K562 (cell line): ENCODE measurements at regions not wholly inside any gene's neighbourhood (a gene's known extent, or its start where the extent isn't known, plus 50 kb on each side); places are given as distances from the start of the nearest gene placed in this dataset.

Source experiments
- ATAC-seq: fragments of 200-7000 bp; cut with Tn5 transposase; 3 replicates; pipeline ENCODE4 v1.9.1; 2020; ENCODE audit warnings: moderate library complexity
- BruUV-seq: library from RNA; stranded (reverse); fragments of 400-500 nt; replicated peaks from 2 replicates; lab custom pipeline; 2021; lab: Mats Ljungman, UMichigan
- CTCF ChIA-PET: fragments of 300-600 bp; formaldehyde crosslinking; extraction: SDS; loops from one replicate; lab custom pipeline; 2021; ENCODE audit warnings: low intra/inter-chr PET ratio; lab: Yijun Ruan, JAX
- POLR2A ChIA-PET: fragments of 300-600, 350-650 bp; sonication (Branson Sonifier 250); formaldehyde crosslinking; extraction: SDS; loops from one replicate; lab custom pipeline; 2021; ENCODE audit warnings: antibody characterized with exemption, inconsistent platforms; lab: Yijun Ruan, JAX
- DNase-seq, 4 experiments: peaks; one replicate each; pipeline versions ENCODE4 v3.0.0 to v3.0.0-alpha.2; 2011 to 2018; ENCODE audit warnings: low spot score in 3 of 4, mixed read lengths in 3 of 4; ENCODE audit errors: extremely low read depth in 1 of 4
- FAIRE-seq: peaks from 2 replicates; lab custom pipeline; 2011; peaks lifted over from hg19 to GRCh38; lab: Jason Lieb, UNC
- H2AFZ ChIP-seq: 2 replicates; pipeline ENCODE4 v1.6.0; 2011; ENCODE audit warnings: low read depth, low read length, control low read depth, inconsistent platforms
- H3K27ac ChIP-seq: fragments of 200-600 bp; 3 replicates; pipeline ENCODE4 v1.8.0; 2011; ENCODE audit warnings: low read depth, mild to moderate bottlenecking, control low read depth, inconsistent platforms, low read length, moderate library complexity, mixed read lengths; ENCODE audit errors: extremely low read depth
- H3K27me3 ChIP-seq, 2 experiments: fragments of 300-600 bp in 1 of 2; 2 replicates in 1 of 2; 3 replicates in 1 of 2; pipeline versions ENCODE4 v1.6.0 to v1.8.0; 2011; ENCODE audit warnings: inconsistent platforms in 2 of 2, low read length in 2 of 2, mild to moderate bottlenecking in 1 of 2, mixed read lengths in 1 of 2, moderate library complexity in 1 of 2; ENCODE audit not compliant: control insufficient read depth in 2 of 2, insufficient read depth in 2 of 2
- H3K36me3 ChIP-seq: fragments of 300-600 bp; 3 replicates; pipeline ENCODE4 v1.8.0; 2011; ENCODE audit warnings: mild to moderate bottlenecking, low read length, inconsistent platforms; ENCODE audit not compliant: control insufficient read depth, insufficient read depth
- H3K4me1 ChIP-seq, 2 experiments: fragments of 200-600 bp in 1 of 2; replicated peaks in 1 of 2; 2 replicates in 1 of 2; 3 replicates in 1 of 2; pipeline versions ENCODE4 v1.5.1 to v1.8.0; 2011; ENCODE audit warnings: inconsistent platforms in 2 of 2, low read length in 2 of 2, mild to moderate bottlenecking in 1 of 2, mixed read lengths in 1 of 2, moderate library complexity in 1 of 2; ENCODE audit not compliant: control insufficient read depth in 2 of 2, insufficient read depth in 2 of 2
- H3K4me2 ChIP-seq: 2 replicates; pipeline ENCODE4 v1.6.1; 2011; ENCODE audit warnings: low read length, control low read depth, inconsistent platforms, mixed read lengths; ENCODE audit not compliant: insufficient read depth
- H3K4me3 ChIP-seq: fragments of 200-600 bp; sonication (generic), shearing (Covaris generic); 2 replicates; pipeline ENCODE4 v1.5.1; 2016; ENCODE audit warnings: control low read depth, inconsistent platforms
- H3K79me2 ChIP-seq: fragments of 200-600 bp; 3 replicates; pipeline ENCODE4 v1.8.0; 2011; ENCODE audit warnings: low read length, inconsistent platforms; ENCODE audit not compliant: control insufficient read depth, insufficient read depth
- H3K9ac ChIP-seq, 2 experiments: 2 replicates each; pipeline versions ENCODE4 v1.6.0 to v1.6.1; 2011; ENCODE audit warnings: low read depth in 2 of 2, low read length in 2 of 2, control low read depth in 1 of 2, inconsistent platforms in 1 of 2, mild to moderate bottlenecking in 1 of 2, mixed read lengths in 1 of 2; ENCODE audit not compliant: insufficient read depth in 1 of 2
- H3K9me1 ChIP-seq: one replicate; pipeline ENCODE4 v1.6.0; 2011; ENCODE audit warnings: inconsistent platforms, mild to moderate bottlenecking, low read length, moderate library complexity; ENCODE audit not compliant: control insufficient read depth, insufficient read depth
- H3K9me3 ChIP-seq: replicated peaks from 2 replicates; pipeline ENCODE4 v1.5.1; 2011; ENCODE audit warnings: low read depth, low read length, inconsistent platforms; ENCODE audit not compliant: control insufficient read depth, insufficient read depth
- H4K20me1 ChIP-seq: replicated peaks from 2 replicates; pipeline ENCODE4 v1.6.1; 2011; ENCODE audit warnings: low read length, inconsistent platforms, mixed read lengths; ENCODE audit not compliant: control insufficient read depth, insufficient read depth
- E2F4 ChIP-seq: sonication (generic); formaldehyde crosslinking; IDR thresholded peaks from 2 replicates; pipeline ENCODE4 v1.8.0; 2022; ENCODE audit warnings: mild to moderate bottlenecking, low read depth, missing genetic modification reagents
- NR2C1 ChIP-seq, 2 experiments: fragments of 450-650 bp; IDR thresholded peaks; 2 replicates each; pipeline ENCODE4 v1.6.1; 2017; ENCODE audit warnings: mild to moderate bottlenecking in 2 of 2, antibody characterized with exemption in 1 of 2, inconsistent platforms in 1 of 2, missing compliant biosample characterization in 1 of 2, missing genetic modification characterization in 1 of 2
- NR4A1 ChIP-seq, 2 experiments: fragments of 250-450 bp in 1 of 2; fragments of 450-650 bp in 1 of 2; sonication (Bioruptor Pico) in 1 of 2; IDR thresholded peaks; 2 replicates each; pipeline versions ENCODE4 v1.4.0 to v1.6.1; 2016 to 2020; ENCODE audit warnings: mild to moderate bottlenecking in 2 of 2, missing compliant biosample characterization in 1 of 2, missing genetic modification characterization in 1 of 2, moderate library complexity in 1 of 2
- WGBS: fragments of 100-300 bp; shearing (Covaris generic); methylation state at CpG from one replicate; pipeline ENCODE4 v1.1.6; 2016; ENCODE audit warnings: low coverage, mixed read lengths; ENCODE audit not compliant: insufficient coverage; ENCODE audit errors: missing lambda C conversion rate; 5-methylcytosine and 5-hydroxymethylcytosine counted together
- in situ Hi-C: fragments of 300-500 bp; cut with MboI; formaldehyde crosslinking; loops from 4 replicates; pipeline ENCODE4 v1.15.0; 2018; ENCODE audit warnings: inconsistent platforms, mixed read lengths
- intact Hi-C: fragments of 100-400 bp; cut with micrococcal nuclease; formaldehyde crosslinking; loops from 2 replicates; pipeline ENCODE4 v1.14.2; 2022

- POLR2A ChIA-PET: no interaction called here
- H4K20me1 ChIP-seq: no peaks in the 10 kb centered on the region
- no peak for DNase-seq
- 0% methylated on average over 3 of the region's 3 CpGs for WGBS
- no TSS peak for BruUV-seq
- H3K27me3 ChIP-seq: no peaks in the 10 kb centered on the region
- H3K4me1 ChIP-seq: no peaks in the 10 kb centered on the region
- H3K36me3 ChIP-seq: no peaks in the 10 kb centered on the region
- TF ChIP-seq E2F4 (CRISPR knock-in tag) (no peak), NR4A1 (CRISPR knock-in tag; IDR thresholded peaks at IDR 0.05) (no peak), NR4A1 (tag; IDR thresholded peaks at IDR 0.05) (no peak)
- TF ChIP-seq, all 486 proteins: peak for 0
- Histone ChIP-seq H3K9me1 (no peaks in the 10 kb centered on the region), H3K9me3 (no peaks in the 10 kb centered on the region), H3K27ac (no peak overlapping the region), H2AFZ (no peak overlapping the region), H3K9ac (no peak overlapping the region), H3K4me2 (no peak overlapping the region), H3K4me3 (no peak overlapping the region), H3K79me2 (no peaks in the 10 kb centered on the region)
- CTCF ChIA-PET: no interaction called here
- intact Hi-C loops (loop anchor here (10.0 kb wide), 1 partner anchor 167 kb away; the partner anchor contains the start of gene BCL6), in situ Hi-C loops (no loop called here)
- FAIRE-seq (no peak), ATAC-seq (no peak)
Measured at GRCh38 chr3:187912007-187912406, 166.7 kb upstream of the BCL6 start.

DNA sequence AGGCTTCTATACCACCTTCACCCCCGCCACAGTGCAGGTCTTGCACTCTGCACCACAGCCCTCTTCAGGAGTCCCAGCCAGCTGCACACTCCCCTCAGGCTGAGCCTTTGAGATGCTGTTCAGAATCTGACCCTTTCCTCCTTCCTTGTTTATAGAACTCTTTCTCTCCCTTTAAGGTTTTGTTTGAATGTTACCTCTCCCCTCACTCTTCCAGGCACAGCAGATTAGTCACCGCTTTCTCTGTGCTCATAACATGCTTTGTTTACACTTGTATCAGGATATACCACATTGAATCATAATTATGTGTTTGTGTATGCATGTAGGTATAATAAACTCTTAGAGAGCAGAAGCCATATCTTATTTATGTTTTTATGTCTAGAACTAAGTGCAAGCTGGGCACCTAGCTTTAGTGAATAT is 168.4 kb upstream of the BCL6 start:
- WGBS: 0% methylated on average over 2 of the region's 2 CpGs
- no peaks in the 10 kb centered on the region for H3K36me3 ChIP-seq
- no peaks in the 10 kb centered on the region for H3K79me2 ChIP-seq
- H3K27me3 ChIP-seq: no peaks in the 10 kb centered on the region
- no peaks in the 10 kb centered on the region for H3K9me1 ChIP-seq
- H3K9me3 ChIP-seq: no peaks in the 10 kb centered on the region
- no peak for TF ChIP-seq NR2C1 (IDR thresholded peaks at IDR 0.05)
- TF ChIP-seq NR2C1 (tag; IDR thresholded peaks at IDR 0.05): no peak
- TF ChIP-seq, all 486 proteins: peak for 0
- no peak for DNase-seq
- Histone ChIP-seq H3K27ac (no peak overlapping the region), H4K20me1 (no peaks in the 10 kb centered on the region), H3K9ac (no peak overlapping the region), H3K4me2 (no peak overlapping the region), H3K4me3 (no peak overlapping the region), H3K4me1 (no peaks in the 10 kb centered on the region), H2AFZ (no peak overlapping the region)
- no TSS peak for BruUV-seq
- POLR2A ChIA-PET: interaction anchor here (1.0 kb wide), 1 partner anchor 16 kb away, joined by 3 read pairs; no protein-coding TSS in a partner anchor
- intact Hi-C loops (loop anchor here (10.0 kb wide), 1 partner anchor 169 kb away; the partner anchor contains the start of gene BCL6), in situ Hi-C loops (no loop called here)
- ATAC-seq: no peak
- CTCF ChIA-PET: no interaction called here
- FAIRE-seq: no peak
